ENCODE measurements at regions not wholly inside any gene's neighbourhood (a gene's known extent, or its start where the extent isn't known, plus 50 kb on each side); places are given as distances from the start of the nearest gene placed in this dataset.
"Not testable (repeated sequence)": the region's sequence is repeated elsewhere in the genome, so short reads cannot be mapped to it uniquely, and the experiment has no call there.

DNA sequence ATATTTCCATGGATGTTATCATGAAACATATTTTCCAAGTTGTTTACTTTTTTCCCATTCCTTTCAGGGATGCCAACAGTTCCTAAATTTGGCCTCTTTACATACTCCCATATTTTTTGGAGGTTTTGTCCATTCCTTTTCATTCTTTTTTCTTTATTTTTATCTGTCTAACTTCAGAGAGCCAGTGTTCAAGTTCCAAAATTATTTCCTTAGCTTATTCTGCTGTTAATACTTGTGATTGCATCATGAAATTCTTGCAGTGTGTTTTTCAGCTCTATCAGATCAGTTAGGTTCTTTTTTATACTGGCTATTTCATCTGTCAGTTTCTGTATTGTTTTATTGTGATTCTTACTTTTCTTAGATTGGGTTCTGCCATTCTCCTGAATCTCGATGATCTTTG, 89.9 kb upstream of the TCF21 start:
- no peak for DNase-seq

DNA sequence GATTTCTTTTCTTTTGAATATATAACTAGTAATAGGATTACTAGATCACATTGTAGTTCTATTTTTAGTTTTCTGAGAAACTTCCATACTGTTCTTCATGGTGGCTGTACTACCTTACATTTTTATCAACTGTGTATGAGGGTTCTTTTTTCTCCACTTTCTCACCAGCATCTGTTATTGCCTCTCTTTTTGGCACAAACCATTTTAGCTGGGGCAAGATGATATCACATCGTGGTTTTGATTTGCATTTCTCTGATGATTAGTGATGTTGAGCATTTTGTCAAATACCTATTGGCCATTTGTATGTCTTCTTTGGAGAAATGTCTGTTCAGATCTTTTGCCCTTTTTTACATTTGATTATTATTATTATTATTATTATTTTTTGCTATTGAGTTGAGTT, 86.1 kb upstream of the TCF21 start:
- DNase-seq = no peak

GRCh38 chr6:133804265-133804664, 84.6 kb upstream of the TCF21 start:
- DNase-seq = no peak

DNA sequence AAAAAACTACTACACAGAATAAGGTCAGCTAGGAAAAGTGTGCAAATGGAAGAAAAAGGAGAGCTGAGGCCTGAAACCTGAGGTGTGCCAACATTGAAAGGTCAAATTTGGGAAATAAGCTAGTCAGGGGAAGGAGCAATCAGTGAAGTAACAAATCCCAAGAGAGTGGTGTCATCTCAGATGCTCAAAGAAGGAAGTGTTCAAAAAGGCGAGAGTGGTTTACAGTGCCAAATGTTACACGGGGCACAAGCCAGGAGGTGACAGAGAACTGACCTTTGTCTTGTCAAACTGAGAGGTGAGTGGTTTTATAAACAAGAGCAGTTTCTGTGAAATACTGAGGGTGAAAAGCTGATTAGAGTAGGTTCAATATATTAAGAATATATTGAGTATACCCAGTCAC, 83.0 kb upstream of the TCF21 start:
- no peak for DNase-seq

DNA sequence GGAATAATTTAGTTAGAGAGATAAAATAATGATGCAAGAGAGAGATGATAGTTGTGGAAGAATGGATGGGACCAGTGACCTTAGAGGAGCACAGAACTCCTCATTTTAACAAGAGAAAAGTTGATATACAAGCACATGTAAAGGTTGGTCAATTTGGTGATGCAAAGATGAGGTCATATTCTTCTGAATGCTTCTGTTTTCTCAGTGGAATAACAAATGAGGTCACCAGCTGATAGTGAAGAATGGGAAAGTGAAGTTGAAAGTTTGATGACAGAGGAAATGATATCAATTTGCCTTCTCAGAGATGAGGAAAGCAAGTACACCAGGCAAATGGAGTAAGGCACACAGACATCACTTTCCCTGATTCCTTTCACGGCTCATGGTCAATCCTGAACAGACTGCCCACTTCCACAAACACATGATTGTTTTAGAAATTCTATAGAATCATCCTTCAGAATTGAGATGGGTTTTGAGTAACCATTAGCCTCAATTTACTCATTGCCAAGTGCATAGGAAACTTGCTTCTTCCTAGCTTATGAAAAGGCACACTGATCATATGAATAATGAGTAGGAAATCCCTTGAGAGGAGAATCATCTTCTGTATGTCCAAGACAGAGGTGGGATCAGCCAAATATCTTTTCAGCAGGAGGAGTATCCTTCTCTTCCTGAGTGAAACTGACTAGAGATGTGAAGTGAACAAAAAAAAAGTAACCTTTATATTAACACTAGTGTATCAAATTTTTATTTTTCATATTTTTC, 82.4 kb upstream of the TCF21 start:
- DNase-seq = peak in 1 of 4 experiments; percentile 2

DNA sequence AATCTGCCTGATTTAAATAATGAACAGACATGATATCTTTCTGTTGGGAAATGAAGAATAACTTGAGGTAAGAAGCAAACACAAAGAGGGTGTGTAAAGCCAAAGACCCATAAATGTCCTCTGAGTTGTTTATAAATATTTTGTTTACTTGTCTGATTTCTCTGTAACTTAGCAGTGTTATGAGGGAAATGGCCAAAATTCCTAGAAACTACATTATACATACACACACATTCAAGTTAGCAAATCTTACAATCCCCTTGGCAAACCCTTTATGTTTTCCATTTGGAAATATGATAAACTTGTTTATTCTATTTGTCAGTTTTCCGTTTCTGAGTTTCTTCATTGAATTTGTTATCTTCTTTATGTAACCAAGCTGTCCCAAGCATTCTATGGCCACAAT, 81.4 kb upstream of the TCF21 start:
- no peak for DNase-seq

DNA sequence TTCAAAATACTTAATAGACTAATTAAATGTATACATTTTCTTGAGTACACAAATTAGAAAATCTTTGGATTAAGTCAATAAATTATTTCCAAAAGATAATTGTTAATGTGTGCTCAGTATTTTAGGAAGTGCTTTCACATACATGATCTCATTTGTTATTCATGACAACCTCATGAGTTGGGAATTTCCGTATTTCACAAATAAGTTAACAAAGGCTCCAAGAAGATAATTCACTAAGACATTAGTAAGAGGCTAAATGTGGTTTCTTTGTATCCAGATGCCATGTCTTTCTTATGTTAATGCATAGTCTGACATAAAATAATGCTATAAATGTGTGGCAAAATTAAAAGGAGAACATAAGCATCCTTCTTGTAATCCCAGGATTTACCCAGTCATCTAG, 79.5 kb upstream of the TCF21 start:
- DNase-seq = no peak

- DNase-seq = no peak
Measured at GRCh38 chr6:133811557-133811956, 77.4 kb upstream of the TCF21 start.

GRCh38 chr6:133812446-133812845, 76.5 kb upstream of the TCF21 start:
- DNase-seq = not testable (repeated sequence)

GRCh38 chr6:133814238-133814637, 74.7 kb upstream of the TCF21 start:
- no peak for DNase-seq

GRCh38 chr6:133814797-133815196, 74.1 kb upstream of the TCF21 start:
- peak in 2 of 4 experiments; percentile 9 to 16 for DNase-seq

GRCh38 chr6:133815313-133815712, 73.6 kb upstream of the TCF21 start:
- no peak for DNase-seq

DNA sequence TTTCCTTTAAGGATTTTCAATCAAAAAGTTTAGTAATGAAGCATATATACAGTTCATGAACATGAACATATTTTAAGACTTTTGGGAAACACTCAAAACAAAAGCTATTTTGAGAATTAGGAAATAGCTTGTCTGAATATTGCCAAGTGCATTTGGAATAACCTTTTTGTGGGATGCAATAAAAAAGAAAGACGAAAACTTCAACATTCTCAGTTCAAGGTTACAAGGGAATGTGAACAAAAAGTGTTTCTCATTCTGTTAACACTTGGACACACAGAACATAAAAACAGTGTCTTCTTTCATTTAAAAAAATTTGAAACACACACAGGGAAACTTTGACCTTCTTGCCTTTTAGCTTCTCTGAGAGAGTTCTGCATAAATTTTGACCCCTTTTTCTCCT, 72.7 kb upstream of the TCF21 start:
- no peak for DNase-seq

GRCh38 chr6:133817460-133818047, 71.4 kb upstream of the TCF21 start:
- peak; percentile 8 to 39 (median 14) for DNase-seq

- no peak for DNase-seq
Measured at GRCh38 chr6:133818320-133818719, 70.6 kb upstream of the TCF21 start.

GRCh38 chr6:133820208-133820607, 68.7 kb upstream of the TCF21 start:
- no peak for DNase-seq

GRCh38 chr6:133827766-133828165, 61.1 kb upstream of the TCF21 start:
- DNase-seq = no peak

- no peak for DNase-seq
Measured at GRCh38 chr6:133833949-133834359, 55.0 kb upstream of the TCF21 start.

DNA sequence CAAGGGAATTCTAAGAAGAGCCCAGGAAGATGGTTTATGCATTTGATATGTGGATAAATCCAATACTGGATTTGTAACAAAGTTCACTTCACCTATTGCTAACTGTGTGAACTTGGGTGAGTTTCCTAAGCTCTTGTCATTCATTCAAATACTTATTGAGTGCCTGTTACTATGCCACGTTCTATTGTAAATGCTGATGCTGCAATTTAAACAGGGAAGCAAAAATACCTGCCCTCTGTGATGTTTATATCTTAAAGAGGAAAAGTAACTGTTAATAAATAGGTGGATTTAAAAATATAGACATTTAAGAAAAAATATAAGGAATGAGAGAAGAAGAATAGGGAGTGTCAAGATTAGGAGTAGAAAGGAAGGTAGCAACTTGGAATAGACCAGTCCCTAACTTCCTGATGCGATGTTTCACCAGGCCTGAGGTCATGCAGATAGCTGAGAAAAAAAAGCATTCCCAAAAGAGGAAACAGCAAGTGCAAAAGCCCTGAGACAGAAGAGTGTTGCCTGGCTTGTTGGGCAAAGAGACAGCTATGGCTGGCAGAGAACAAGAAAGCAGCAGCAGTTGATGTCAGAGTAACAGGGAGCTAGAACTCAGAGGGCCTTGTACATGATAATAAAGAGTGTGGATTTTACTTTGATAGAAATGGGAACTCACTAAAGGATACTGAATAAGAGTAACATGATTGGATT, 54.3 kb upstream of the TCF21 start:
- DNase-seq = peak in 3 of 4 experiments; percentile 3 to 24 (median 6)

- DNase-seq = no peak
Measured at GRCh38 chr6:133835901-133836300, 53.0 kb upstream of the TCF21 start.

GRCh38 chr6:133837801-133838349, 51.0 kb upstream of the TCF21 start:
- peak; percentile 68 to 82 (median 76) for DNase-seq
